Common myeloid progenitor, CD34-positive (primary cell): ENCODE measurements at regions not wholly inside any gene's neighbourhood (a gene's known extent, or its start where the extent isn't known, plus 50 kb on each side); places are given as distances from the start of the nearest gene placed in this dataset.

Source experiments
- CTCF ChIA-PET: fragments of 350-600 bp; sonication (Branson Sonifier 250); formaldehyde crosslinking; loops from one replicate; lab custom pipeline; 2021; ENCODE audit warnings: antibody characterized with exemption; lab: Charles Lee
- POLR2A ChIA-PET: fragments of 350-600 bp; sonication (Branson Sonifier 250); formaldehyde crosslinking; loops from one replicate; lab custom pipeline; 2021; ENCODE audit warnings: antibody characterized with exemption; lab: Charles Lee
- DNase-seq, 3 donors: peaks; one replicate each; pipeline versions ENCODE4 v3.0.0 to v3.0.0-alpha.2; 2013
- H3K27ac ChIP-seq, 2 experiments: 1 replicate in 1 of 2; 2 replicates in 1 of 2; pipeline ENCODE4 v1.7.0; 2013; ENCODE audit warnings: inconsistent platforms in 2 of 2, low read length in 2 of 2, mild to moderate bottlenecking in 2 of 2, low read depth in 1 of 2, moderate library complexity in 1 of 2; ENCODE audit not compliant: severe bottlenecking in 2 of 2, insufficient read depth in 1 of 2, poor library complexity in 1 of 2
- H3K27me3 ChIP-seq, 5 experiments: replicated peaks in 2 of 5; 1 replicate in 3 of 5; 2 replicates in 2 of 5; pipeline versions ENCODE4 v1.6.1 to v1.7.0; 2013; ENCODE audit warnings: low read length in 4 of 5, mild to moderate bottlenecking in 2 of 5, moderate library complexity in 2 of 5, inconsistent platforms in 1 of 5; ENCODE audit not compliant: insufficient read depth in 5 of 5, control insufficient read depth in 4 of 5
- H3K36me3 ChIP-seq, 4 experiments: 1 replicate in 2 of 4; 2 replicates in 2 of 4; pipeline versions ENCODE4 v1.6.1 to v1.7.0; 2013; ENCODE audit warnings: low read length in 3 of 4, control low read depth in 1 of 4, mild to moderate bottlenecking in 1 of 4; ENCODE audit not compliant: control insufficient read depth in 4 of 4, insufficient read depth in 4 of 4
- H3K4me1 ChIP-seq, 4 experiments: 1 replicate in 3 of 4; 2 replicates in 1 of 4; pipeline versions ENCODE4 v1.6.1 to v1.7.1; 2013; ENCODE audit warnings: low read length in 3 of 4, mild to moderate bottlenecking in 3 of 4, control low read depth in 1 of 4, inconsistent platforms in 1 of 4, moderate library complexity in 1 of 4; ENCODE audit not compliant: control insufficient read depth in 4 of 4, insufficient read depth in 4 of 4; ENCODE audit errors: control extremely low read depth in 1 of 4
- H3K4me3 ChIP-seq, 7 experiments: 1 replicate in 4 of 7; 2 replicates in 3 of 7; pipeline versions ENCODE4 v1.5.1 to v1.7.0; 2013; ENCODE audit warnings: mild to moderate bottlenecking in 7 of 7, low read length in 6 of 7, moderate library complexity in 6 of 7, inconsistent platforms in 2 of 7, low read depth in 2 of 7, control low read depth in 1 of 7; ENCODE audit not compliant: insufficient read depth in 4 of 7, control insufficient read depth in 1 of 7; ENCODE audit errors: extremely low read depth in 1 of 7
- H3K9me3 ChIP-seq, 5 experiments: 1 replicate in 4 of 5; 2 replicates in 1 of 5; pipeline versions ENCODE4 v1.6.1 to v1.7.1; 2013; ENCODE audit warnings: low read length in 4 of 5, mild to moderate bottlenecking in 2 of 5, inconsistent platforms in 1 of 5, low read depth in 1 of 5, moderate library complexity in 1 of 5; ENCODE audit not compliant: control insufficient read depth in 4 of 5, insufficient read depth in 2 of 5; ENCODE audit errors: control extremely low read depth in 1 of 5
- WGBS: methylation state at CpG from one replicate; pipeline ENCODE4 v1.1.5; 2013; ENCODE audit not compliant: insufficient coverage; 5-methylcytosine and 5-hydroxymethylcytosine counted together

- CTCF ChIA-PET: no interaction called here
- no peaks in the 10 kb centered on the region for H3K9me3 ChIP-seq
- no peak overlapping the region for H3K4me3 ChIP-seq
- WGBS: 100% methylated on average over 1 of the region's 3 CpGs
- H3K27ac ChIP-seq: no peak overlapping the region
- DNase-seq: no peak
- POLR2A ChIA-PET: no interaction called here
- peaks cover 0 to under 1% (median 0%) of the 10 kb centered on the region in 4 experiments for H3K4me1 ChIP-seq
- H3K36me3 ChIP-seq: no peaks in the 10 kb centered on the region
- H3K27me3 ChIP-seq: no peaks in the 10 kb centered on the region
These were observed 237.9 kb downstream of the IRX1 start for GRCh38 chr5:3833566-3833965.

DNA sequence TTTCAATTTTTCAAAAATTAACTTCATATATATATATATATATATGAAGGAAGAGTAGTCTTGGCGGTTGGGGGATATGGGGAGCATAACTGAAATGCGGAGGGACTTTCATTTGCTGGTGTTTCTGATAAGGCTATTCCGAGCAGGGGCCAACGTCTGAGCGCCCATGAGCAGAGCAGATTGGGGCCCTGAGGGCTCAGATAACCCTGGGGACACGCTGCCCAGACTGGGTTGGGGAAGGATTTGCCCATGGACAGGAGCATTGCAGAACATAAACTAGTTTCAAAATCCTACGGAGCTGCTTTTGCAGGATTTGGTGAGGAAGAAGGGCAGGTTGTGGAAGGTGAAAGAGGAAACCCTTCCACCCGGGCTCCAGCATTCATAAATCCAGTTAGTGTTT, 240.2 kb downstream of the IRX1 start:
- Histone ChIP-seq H3K4me1 (peaks cover 0 to 8% (median 1%) of the 10 kb centered on the region in 4 experiments), H3K9me3 (no peaks in the 10 kb centered on the region), H3K27me3 (no peaks in the 10 kb centered on the region), H3K27ac (no peak overlapping the region), H3K4me3 (no peak overlapping the region), H3K36me3 (no peaks in the 10 kb centered on the region)
- WGBS: 97% methylated on average over 7 of the region's 8 CpGs
- ChIA-PET POLR2A (no interaction called here), CTCF (interaction anchor here (1.1 to 1.3 kb wide), 2 partner anchors 10 to 40 kb away, joined by 3 read pairs; no protein-coding TSS in a partner anchor)
- no peak for DNase-seq

- Histone ChIP-seq H3K9me3 (no peaks in the 10 kb centered on the region), H3K4me3 (no peak overlapping the region), H3K4me1 (peaks cover 0 to 8% (median 1%) of the 10 kb centered on the region in 4 experiments), H3K27ac (no peak overlapping the region), H3K36me3 (no peaks in the 10 kb centered on the region), H3K27me3 (no peaks in the 10 kb centered on the region)
- CTCF ChIA-PET: interaction anchor here (1.3 kb wide), 1 partner anchor 40 kb away, joined by 3 read pairs; no protein-coding TSS in a partner anchor
- WGBS: no CpG with 5 or more reads among the region's 2 CpGs
- POLR2A ChIA-PET: no interaction called here
- DNase-seq: no peak
These were observed 240.9 kb downstream of the IRX1 start for GRCh38 chr5:3836528-3836927.

- 96% methylated on average over 3 of the region's 4 CpGs for WGBS
- H3K4me3 ChIP-seq: no peak overlapping the region
- H3K9me3 ChIP-seq: no peaks in the 10 kb centered on the region
- H3K36me3 ChIP-seq: no peaks in the 10 kb centered on the region
- peaks cover 0 to 8% (median 1%) of the 10 kb centered on the region in 4 experiments for H3K4me1 ChIP-seq
- no peaks in the 10 kb centered on the region for H3K27me3 ChIP-seq
- no peak for DNase-seq
- CTCF ChIA-PET: no interaction called here
- no peak overlapping the region for H3K27ac ChIP-seq
- POLR2A ChIA-PET: no interaction called here
These were observed 241.9 kb downstream of the IRX1 start for GRCh38 chr5:3837506-3837905.

DNA sequence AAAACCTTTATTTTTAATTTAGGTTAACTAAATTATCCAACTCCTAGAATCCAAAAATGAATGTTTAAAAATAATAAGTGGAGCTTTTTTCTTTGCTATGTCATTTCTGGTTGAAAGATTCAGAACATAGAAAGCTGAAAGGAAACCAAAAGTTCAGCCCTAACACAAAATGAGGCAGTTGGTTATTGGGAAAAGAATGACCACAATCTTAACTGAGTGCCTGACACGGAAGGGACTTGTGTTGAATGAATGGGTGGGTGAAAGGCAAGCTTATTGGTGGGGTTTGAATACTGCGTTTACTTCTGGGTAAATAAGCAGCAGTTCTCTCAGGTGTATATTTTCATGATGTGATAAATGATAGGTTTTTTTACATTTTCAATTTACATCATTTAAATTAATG, 243.5 kb downstream of the IRX1 start:
- no peak overlapping the region for H3K27ac ChIP-seq
- DNase-seq: peak in 2 of 3 donors; percentile 63 to 69
- no peaks in the 10 kb centered on the region for H3K27me3 ChIP-seq
- H3K4me3 ChIP-seq: no peak overlapping the region
- CTCF ChIA-PET: no interaction called here
- H3K36me3 ChIP-seq: no peaks in the 10 kb centered on the region
- no CpG with 5 or more reads among the region's 2 CpGs for WGBS
- peaks cover 0 to 8% (median 1%) of the 10 kb centered on the region in 4 experiments for H3K4me1 ChIP-seq
- H3K9me3 ChIP-seq: peaks cover 0 to 2% (median 0%) of the 10 kb centered on the region in 5 experiments
- POLR2A ChIA-PET: no interaction called here

- Histone ChIP-seq H3K4me1 (peaks cover 0 to 8% (median 1%) of the 10 kb centered on the region in 4 experiments), H3K27ac (no peak overlapping the region), H3K9me3 (peaks cover 0 to 15% (median 0%) of the 10 kb centered on the region in 5 experiments), H3K36me3 (no peaks in the 10 kb centered on the region), H3K27me3 (no peaks in the 10 kb centered on the region), H3K4me3 (no peak overlapping the region)
- 87% methylated on average over 5 of the region's 6 CpGs for WGBS
- no peak for DNase-seq
- CTCF ChIA-PET: no interaction called here
- POLR2A ChIA-PET: no interaction called here
These were observed 247.0 kb downstream of the IRX1 start for GRCh38 chr5:3842591-3842990.

DNA sequence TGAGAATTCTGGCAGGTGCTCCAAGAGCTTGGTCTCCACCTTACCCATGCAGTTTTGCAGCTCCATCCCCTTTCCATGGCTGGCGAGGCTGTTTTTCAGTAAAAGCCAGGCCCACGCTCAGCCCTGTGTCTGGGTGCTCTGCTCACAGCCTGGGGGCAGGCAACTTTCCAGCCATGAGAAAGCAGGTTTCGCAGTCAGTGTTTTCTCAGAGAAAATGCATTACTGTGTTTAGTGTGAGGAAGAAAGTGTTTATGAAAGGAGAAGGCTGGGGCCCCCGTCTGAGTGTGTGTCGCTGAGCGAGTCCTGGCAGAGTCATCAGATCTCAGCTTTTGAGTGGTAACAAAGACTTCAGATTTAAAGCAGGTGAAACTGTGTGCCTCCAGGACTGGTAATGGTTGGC, 248.1 kb downstream of the IRX1 start:
- CTCF ChIA-PET: no interaction called here
- Histone ChIP-seq H3K36me3 (no peaks in the 10 kb centered on the region), H3K4me3 (no peak overlapping the region), H3K9me3 (peaks cover 0 to 15% (median 0%) of the 10 kb centered on the region in 5 experiments), H3K4me1 (peaks cover 0 to 8% (median under 1%) of the 10 kb centered on the region in 4 experiments), H3K27me3 (no peaks in the 10 kb centered on the region), H3K27ac (no peak overlapping the region)
- 94% methylated on average over 4 of the region's 6 CpGs for WGBS
- POLR2A ChIA-PET: no interaction called here
- no peak for DNase-seq
